HG02588 (cell line): ENCODE measurements at regions not wholly inside any gene's neighbourhood (a gene's known extent, or its start where the extent isn't known, plus 50 kb on each side); places are given as distances from the start of the nearest gene placed in this dataset.
"Not testable (repeated sequence)": the region's sequence is repeated elsewhere in the genome, so short reads cannot be mapped to it uniquely, and the experiment has no call there.

ENCODE experiments used
- ATAC-seq: cut with Tn5 transposase; IDR thresholded peaks from one replicate; pipeline ENCODE4 v1.9.1; 2021; ENCODE audit warnings: mild to moderate bottlenecking, moderate library complexity; ENCODE audit not compliant: unreplicated experiment

GRCh38 chr13:84816567-84817105 lies 934.4 kb upstream of the SLITRK1 start:
- no peak for ATAC-seq

GRCh38 chr13:84812789-84813188 lies 930.5 kb upstream of the SLITRK1 start:
- ATAC-seq = no peak

GRCh38 chr13:84812078-84812477 lies 929.8 kb upstream of the SLITRK1 start:
- ATAC-seq = no peak

GRCh38 chr13:84810781-84811180 lies 928.5 kb upstream of the SLITRK1 start:
- no peak for ATAC-seq

GRCh38 chr13:84802073-84802472 lies 919.8 kb upstream of the SLITRK1 start:
- no peak for ATAC-seq

- no peak for ATAC-seq
Measured at GRCh38 chr13:84784443-84785153, 902.3 kb upstream of the SLITRK1 start.

- ATAC-seq = no peak
Measured at GRCh38 chr13:84777316-84777715, 895.0 kb upstream of the SLITRK1 start.

- ATAC-seq = no peak
Measured at GRCh38 chr13:84776593-84776992, 894.3 kb upstream of the SLITRK1 start.

- ATAC-seq = not testable (repeated sequence)
Measured at GRCh38 chr13:84775920-84776319, 893.6 kb upstream of the SLITRK1 start.

- no peak for ATAC-seq
Measured at GRCh38 chr13:84774111-84774510, 891.8 kb upstream of the SLITRK1 start.

- ATAC-seq = no peak
Measured at GRCh38 chr13:84760956-84761355, 878.7 kb upstream of the SLITRK1 start.

GRCh38 chr13:84749126-84749525 lies 866.9 kb upstream of the SLITRK1 start:
- no peak for ATAC-seq

- no peak for ATAC-seq
Measured at GRCh38 chr13:84745051-84745551, 862.8 kb upstream of the SLITRK1 start.

- ATAC-seq = no peak
Measured at GRCh38 chr13:84744203-84744602, 861.9 kb upstream of the SLITRK1 start.

GRCh38 chr13:84741253-84741652 lies 859.0 kb upstream of the SLITRK1 start:
- ATAC-seq = no peak

GRCh38 chr13:84739021-84739420 lies 856.7 kb upstream of the SLITRK1 start:
- no peak for ATAC-seq

- ATAC-seq = no peak
Measured at GRCh38 chr13:84737661-84738060, 855.4 kb upstream of the SLITRK1 start.

GRCh38 chr13:84730376-84730775 lies 848.1 kb upstream of the SLITRK1 start:
- no peak for ATAC-seq

GRCh38 chr13:84705982-84706710 lies 823.9 kb upstream of the SLITRK1 start:
- no peak for ATAC-seq

- ATAC-seq = no peak
Measured at GRCh38 chr13:84702174-84702573, 819.9 kb upstream of the SLITRK1 start.

- not testable (repeated sequence) for ATAC-seq
Measured at GRCh38 chr13:84697591-84697990, 815.3 kb upstream of the SLITRK1 start.

- ATAC-seq = no peak
Measured at GRCh38 chr13:84686973-84687372, 804.7 kb upstream of the SLITRK1 start.
